ENCODE measurements at regions not wholly inside any gene's neighbourhood (a gene's known extent, or its start where the extent isn't known, plus 50 kb on each side); places are given as distances from the start of the nearest gene placed in this dataset.

DNA sequence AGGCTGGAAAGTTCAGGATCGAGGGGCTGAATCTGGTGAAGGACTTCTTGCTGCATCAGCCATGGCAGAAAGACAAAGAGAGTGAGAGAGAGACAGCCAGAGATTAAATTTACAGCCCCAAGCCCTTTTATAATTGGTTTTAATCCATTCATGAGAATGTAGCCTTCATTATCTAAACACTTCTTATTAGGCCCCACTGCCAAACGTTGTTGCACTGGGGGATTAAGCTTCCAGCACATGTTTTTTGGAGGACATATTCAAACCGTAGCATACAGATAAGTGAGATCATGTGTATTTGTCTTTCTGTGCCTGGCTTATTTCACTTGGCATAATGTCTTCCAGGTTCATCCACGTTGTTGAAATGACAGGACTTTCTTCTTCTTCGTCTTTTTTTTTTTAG, 524.7 kb downstream of the SPRY1 start:
- H4K20me1 ChIP-seq (ENCODE audit: control insufficient read depth, insufficient read depth, low read depth, low read length): no peaks in the 10 kb centered on the region
- H3K4me1 ChIP-seq (ENCODE audit: control insufficient read depth, low read length): no peaks in the 10 kb centered on the region
- H3K4me2 ChIP-seq (ENCODE audit: low read length): no peak overlapping the region
- no peaks in the 10 kb centered on the region for H3K9me2 ChIP-seq (replicated peaks; ENCODE audit: control insufficient read depth, low read length)
- no peaks in the 10 kb centered on the region for H3K27me3 ChIP-seq (ENCODE audit: control insufficient read depth, low read length)
- no peaks in the 10 kb centered on the region for H3K79me2 ChIP-seq (ENCODE audit: control insufficient read depth, low read length)
- TF ChIP-seq EZH2phosphoT487 (IDR thresholded peaks at IDR 0.05; ENCODE audit: borderline replicate concordance, low read length): no peak
- TF ChIP-seq, protein P1, sequence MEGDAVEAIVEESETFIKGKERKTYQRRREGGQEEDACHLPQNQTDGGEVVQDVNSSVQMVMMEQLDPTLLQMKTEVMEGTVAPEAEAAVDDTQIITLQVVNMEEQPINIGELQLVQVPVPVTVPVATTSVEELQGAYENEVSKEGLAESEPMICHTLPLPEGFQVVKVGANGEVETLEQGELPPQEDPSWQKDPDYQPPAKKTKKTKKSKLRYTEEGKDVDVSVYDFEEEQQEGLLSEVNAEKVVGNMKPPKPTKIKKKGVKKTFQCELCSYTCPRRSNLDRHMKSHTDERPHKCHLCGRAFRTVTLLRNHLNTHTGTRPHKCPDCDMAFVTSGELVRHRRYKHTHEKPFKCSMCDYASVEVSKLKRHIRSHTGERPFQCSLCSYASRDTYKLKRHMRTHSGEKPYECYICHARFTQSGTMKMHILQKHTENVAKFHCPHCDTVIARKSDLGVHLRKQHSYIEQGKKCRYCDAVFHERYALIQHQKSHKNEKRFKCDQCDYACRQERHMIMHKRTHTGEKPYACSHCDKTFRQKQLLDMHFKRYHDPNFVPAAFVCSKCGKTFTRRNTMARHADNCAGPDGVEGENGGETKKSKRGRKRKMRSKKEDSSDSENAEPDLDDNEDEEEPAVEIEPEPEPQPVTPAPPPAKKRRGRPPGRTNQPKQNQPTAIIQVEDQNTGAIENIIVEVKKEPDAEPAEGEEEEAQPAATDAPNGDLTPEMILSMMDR (IDR thresholded peaks at IDR 0.05; ENCODE audit: low read depth, low read length, poor library complexity, severe bottlenecking): no peak
- H3F3A ChIP-seq (ENCODE audit: control insufficient read depth, insufficient read depth): no peaks in the 10 kb centered on the region
- no peaks in the 10 kb centered on the region for H3K9me3 ChIP-seq (ENCODE audit: control insufficient read depth, insufficient read depth, low read length)
- no peak overlapping the region for H3K27ac ChIP-seq (ENCODE audit: low read depth, low read length)
- no peak overlapping the region for H3K4me3 ChIP-seq (ENCODE audit: low read length)
- H3K36me3 ChIP-seq (ENCODE audit: control insufficient read depth, low read length): no peaks in the 10 kb centered on the region

DNA sequence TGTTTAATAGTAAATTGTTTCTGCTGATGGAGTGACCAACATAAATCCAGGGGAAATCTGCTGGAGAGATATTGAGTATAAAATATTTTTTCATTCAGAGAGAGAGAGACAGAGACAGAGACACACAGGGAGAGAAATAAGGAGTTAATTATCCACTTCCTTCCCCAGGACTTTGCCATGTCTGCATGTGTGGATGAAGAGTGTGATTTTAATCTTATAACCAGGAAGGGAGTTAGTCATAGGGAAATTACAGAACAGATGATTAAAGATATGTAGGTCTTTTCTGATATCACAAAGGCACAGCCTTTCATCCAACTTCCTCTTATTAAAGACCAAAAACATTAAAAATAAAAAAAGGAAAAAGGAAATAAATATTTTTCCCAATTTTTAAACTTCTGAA, 526.3 kb downstream of the SPRY1 start:
- Histone ChIP-seq H3K79me2 (ENCODE audit: control insufficient read depth, low read length) (no peaks in the 10 kb centered on the region), H3K4me3 (ENCODE audit: low read length) (no peak overlapping the region), H3K36me3 (ENCODE audit: control insufficient read depth, low read length) (no peaks in the 10 kb centered on the region), H4K20me1 (ENCODE audit: control insufficient read depth, insufficient read depth, low read depth, low read length) (no peaks in the 10 kb centered on the region), H3K4me2 (ENCODE audit: low read length) (no peak overlapping the region), H3K27ac (ENCODE audit: low read depth, low read length) (no peak overlapping the region), H3K9me2 (replicated peaks; ENCODE audit: control insufficient read depth, low read length) (no peaks in the 10 kb centered on the region), H3F3A (ENCODE audit: control insufficient read depth, insufficient read depth) (no peaks in the 10 kb centered on the region), H3K9me3 (ENCODE audit: control insufficient read depth, insufficient read depth, low read length) (no peaks in the 10 kb centered on the region), H3K27me3 (ENCODE audit: control insufficient read depth, low read length) (no peaks in the 10 kb centered on the region), H3K4me1 (ENCODE audit: control insufficient read depth, low read length) (no peaks in the 10 kb centered on the region)
- TF ChIP-seq, protein P1 (IDR thresholded peaks at IDR 0.05; ENCODE audit: low read depth, low read length, poor library complexity, severe bottlenecking): no peak
- TF ChIP-seq EZH2phosphoT487 (IDR thresholded peaks at IDR 0.05; ENCODE audit: borderline replicate concordance, low read length): no peak

DNA sequence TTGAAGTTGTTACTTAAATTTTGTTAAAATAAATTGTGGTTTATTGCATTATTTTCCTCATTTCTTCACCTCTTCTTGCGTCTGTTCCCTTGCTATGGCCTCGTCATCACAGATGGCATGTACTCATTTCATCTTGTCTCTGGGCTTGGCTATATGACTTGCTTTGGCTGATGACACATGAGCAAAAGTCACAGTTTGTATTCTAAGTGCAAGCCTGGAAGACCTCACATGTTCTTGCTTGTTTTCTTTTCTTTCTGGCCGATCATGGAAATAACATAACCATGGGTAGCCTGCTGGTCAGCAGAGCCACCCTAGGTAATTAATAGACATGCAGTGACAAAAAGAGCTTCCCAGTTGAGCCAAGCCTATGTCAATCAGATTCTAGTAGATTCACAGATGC, 527.9 kb downstream of the SPRY1 start:
- H3K4me3 ChIP-seq (ENCODE audit: low read length): no peak overlapping the region
- H3K27me3 ChIP-seq (ENCODE audit: control insufficient read depth, low read length): no peaks in the 10 kb centered on the region
- H4K20me1 ChIP-seq (ENCODE audit: control insufficient read depth, insufficient read depth, low read depth, low read length): no peaks in the 10 kb centered on the region
- H3K9me3 ChIP-seq (ENCODE audit: control insufficient read depth, insufficient read depth, low read length): no peaks in the 10 kb centered on the region
- H3K9me2 ChIP-seq (replicated peaks; ENCODE audit: control insufficient read depth, low read length): no peaks in the 10 kb centered on the region
- TF ChIP-seq EZH2phosphoT487 (IDR thresholded peaks at IDR 0.05; ENCODE audit: borderline replicate concordance, low read length): no peak
- TF ChIP-seq, protein P1 (IDR thresholded peaks at IDR 0.05; ENCODE audit: low read depth, low read length, poor library complexity, severe bottlenecking): no peak
- H3K4me2 ChIP-seq (ENCODE audit: low read length): no peak overlapping the region
- no peaks in the 10 kb centered on the region for H3K36me3 ChIP-seq (ENCODE audit: control insufficient read depth, low read length)
- no peak overlapping the region for H3K27ac ChIP-seq (ENCODE audit: low read depth, low read length)
- H3F3A ChIP-seq (ENCODE audit: control insufficient read depth, insufficient read depth): no peaks in the 10 kb centered on the region
- H3K4me1 ChIP-seq (ENCODE audit: control insufficient read depth, low read length): no peaks in the 10 kb centered on the region
- no peaks in the 10 kb centered on the region for H3K79me2 ChIP-seq (ENCODE audit: control insufficient read depth, low read length)

DNA sequence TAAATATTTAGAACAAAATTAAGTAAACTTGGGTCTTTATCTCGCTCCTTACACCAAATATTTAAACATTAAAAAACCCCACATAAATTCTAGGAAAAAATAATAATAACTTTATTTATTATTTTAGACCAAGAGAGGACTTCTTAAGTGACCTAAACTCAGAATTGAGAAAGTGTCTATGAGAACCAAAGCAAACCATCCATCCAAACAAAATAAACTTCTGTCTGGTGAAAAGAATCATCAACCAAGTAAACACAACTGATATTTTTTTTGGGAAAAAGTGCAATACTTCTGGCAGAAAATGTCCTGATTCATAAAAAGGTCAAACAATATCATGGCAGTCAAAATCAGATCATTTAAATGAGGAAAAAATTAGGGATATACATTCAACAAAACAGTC, 533.0 kb downstream of the SPRY1 start:
- Histone ChIP-seq H3K79me2 (ENCODE audit: control insufficient read depth, low read length) (no peaks in the 10 kb centered on the region), H4K20me1 (ENCODE audit: control insufficient read depth, insufficient read depth, low read depth, low read length) (no peaks in the 10 kb centered on the region), H3K4me1 (ENCODE audit: control insufficient read depth, low read length) (no peaks in the 10 kb centered on the region), H3K9me2 (replicated peaks; ENCODE audit: control insufficient read depth, low read length) (no peaks in the 10 kb centered on the region), H3K4me2 (ENCODE audit: low read length) (no peak overlapping the region), H3K36me3 (ENCODE audit: control insufficient read depth, low read length) (no peaks in the 10 kb centered on the region), H3K9me3 (ENCODE audit: control insufficient read depth, insufficient read depth, low read length) (no peaks in the 10 kb centered on the region), H3K27ac (ENCODE audit: low read depth, low read length) (no peak overlapping the region), H3K27me3 (ENCODE audit: control insufficient read depth, low read length) (no peaks in the 10 kb centered on the region), H3K4me3 (ENCODE audit: low read length) (no peak overlapping the region), H3F3A (ENCODE audit: control insufficient read depth, insufficient read depth) (no peaks in the 10 kb centered on the region)
- no peak for TF ChIP-seq EZH2phosphoT487 (IDR thresholded peaks at IDR 0.05; ENCODE audit: borderline replicate concordance, low read length)
- TF ChIP-seq, protein P1 (IDR thresholded peaks at IDR 0.05; ENCODE audit: low read depth, low read length, poor library complexity, severe bottlenecking): no peak

Data from DOHH2 (cell line).